NB4 (cell line): ENCODE measurements at regions not wholly inside any gene's neighbourhood (a gene's known extent, or its start where the extent isn't known, plus 50 kb on each side); places are given as distances from the start of the nearest gene placed in this dataset.

ENCODE experiments used
- DNase-seq: peaks from one replicate; pipeline ENCODE4 v3.0.0; 2010; ENCODE audit warnings: low read depth
- H3K4me3 ChIP-seq: one replicate; pipeline ENCODE4 v1.5.1; 2011; ENCODE audit warnings: mild to moderate bottlenecking, low read depth, low read length, moderate library complexity
- MYC ChIP-seq: IDR thresholded peaks from 2 replicates; pipeline ENCODE4 v1.6.1; 2011; ENCODE audit warnings: low read depth, low read length
- POLR2A ChIP-seq: IDR thresholded peaks from 2 replicates; pipeline ENCODE4 v1.6.1; 2011; ENCODE audit warnings: mild to moderate bottlenecking; ENCODE audit not compliant: insufficient read length; ENCODE audit errors: extremely low read depth
- TF ChIP-seq, protein P1 (sequence below): IDR thresholded peaks from one replicate; pipeline ENCODE4 v1.5.1; 2012; ENCODE audit warnings: low read depth, low read length
- TF ChIP-seq, protein P2 (sequence below): IDR thresholded peaks from 2 replicates; pipeline ENCODE4 v1.6.1; 2011; ENCODE audit warnings: low read depth, low read length

- H3K4me3 ChIP-seq: no peak overlapping the region
- DNase-seq: no peak
- TF ChIP-seq, protein P1, sequence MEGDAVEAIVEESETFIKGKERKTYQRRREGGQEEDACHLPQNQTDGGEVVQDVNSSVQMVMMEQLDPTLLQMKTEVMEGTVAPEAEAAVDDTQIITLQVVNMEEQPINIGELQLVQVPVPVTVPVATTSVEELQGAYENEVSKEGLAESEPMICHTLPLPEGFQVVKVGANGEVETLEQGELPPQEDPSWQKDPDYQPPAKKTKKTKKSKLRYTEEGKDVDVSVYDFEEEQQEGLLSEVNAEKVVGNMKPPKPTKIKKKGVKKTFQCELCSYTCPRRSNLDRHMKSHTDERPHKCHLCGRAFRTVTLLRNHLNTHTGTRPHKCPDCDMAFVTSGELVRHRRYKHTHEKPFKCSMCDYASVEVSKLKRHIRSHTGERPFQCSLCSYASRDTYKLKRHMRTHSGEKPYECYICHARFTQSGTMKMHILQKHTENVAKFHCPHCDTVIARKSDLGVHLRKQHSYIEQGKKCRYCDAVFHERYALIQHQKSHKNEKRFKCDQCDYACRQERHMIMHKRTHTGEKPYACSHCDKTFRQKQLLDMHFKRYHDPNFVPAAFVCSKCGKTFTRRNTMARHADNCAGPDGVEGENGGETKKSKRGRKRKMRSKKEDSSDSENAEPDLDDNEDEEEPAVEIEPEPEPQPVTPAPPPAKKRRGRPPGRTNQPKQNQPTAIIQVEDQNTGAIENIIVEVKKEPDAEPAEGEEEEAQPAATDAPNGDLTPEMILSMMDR: no peak
- TF ChIP-seq, protein P2, sequence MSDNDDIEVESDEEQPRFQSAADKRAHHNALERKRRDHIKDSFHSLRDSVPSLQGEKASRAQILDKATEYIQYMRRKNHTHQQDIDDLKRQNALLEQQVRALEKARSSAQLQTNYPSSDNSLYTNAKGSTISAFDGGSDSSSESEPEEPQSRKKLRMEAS: no peak
- TF ChIP-seq POLR2A: no peak
- no peak for TF ChIP-seq MYC
Measured at GRCh38 chr5:33330992-33331391, 109.8 kb upstream of the TARS1 start.

DNA sequence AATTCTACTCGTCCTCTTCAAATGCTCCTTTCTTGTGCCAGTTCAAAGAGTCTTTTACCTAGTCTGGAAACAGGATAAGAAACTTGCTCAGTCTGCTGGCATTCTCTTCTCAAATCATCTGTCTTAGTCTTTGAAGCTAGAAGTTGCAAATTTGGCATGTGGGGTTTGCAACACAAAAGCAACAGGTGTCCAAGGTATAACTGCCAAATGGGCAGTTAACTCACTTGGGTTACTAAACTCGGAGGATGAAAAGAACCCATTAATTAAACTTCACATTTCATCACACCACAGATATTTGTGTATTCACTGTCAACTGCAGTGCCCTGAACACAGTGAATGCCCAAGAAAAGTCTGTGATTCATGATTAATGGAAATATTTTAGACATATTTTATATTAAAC lies 108.0 kb upstream of the TARS1 start:
- DNase-seq: no peak
- TF ChIP-seq MYC: no peak
- TF ChIP-seq, protein P1: no peak
- TF ChIP-seq, protein P2: no peak
- no peak for TF ChIP-seq POLR2A
- H3K4me3 ChIP-seq: no peak overlapping the region

GRCh38 chr5:33334829-33335228 lies 105.9 kb upstream of the TARS1 start:
- DNase-seq: no peak
- TF ChIP-seq, protein P2: no peak
- TF ChIP-seq POLR2A (no peak), MYC (no peak)
- TF ChIP-seq, protein P1: no peak
- no peak overlapping the region for H3K4me3 ChIP-seq

DNA sequence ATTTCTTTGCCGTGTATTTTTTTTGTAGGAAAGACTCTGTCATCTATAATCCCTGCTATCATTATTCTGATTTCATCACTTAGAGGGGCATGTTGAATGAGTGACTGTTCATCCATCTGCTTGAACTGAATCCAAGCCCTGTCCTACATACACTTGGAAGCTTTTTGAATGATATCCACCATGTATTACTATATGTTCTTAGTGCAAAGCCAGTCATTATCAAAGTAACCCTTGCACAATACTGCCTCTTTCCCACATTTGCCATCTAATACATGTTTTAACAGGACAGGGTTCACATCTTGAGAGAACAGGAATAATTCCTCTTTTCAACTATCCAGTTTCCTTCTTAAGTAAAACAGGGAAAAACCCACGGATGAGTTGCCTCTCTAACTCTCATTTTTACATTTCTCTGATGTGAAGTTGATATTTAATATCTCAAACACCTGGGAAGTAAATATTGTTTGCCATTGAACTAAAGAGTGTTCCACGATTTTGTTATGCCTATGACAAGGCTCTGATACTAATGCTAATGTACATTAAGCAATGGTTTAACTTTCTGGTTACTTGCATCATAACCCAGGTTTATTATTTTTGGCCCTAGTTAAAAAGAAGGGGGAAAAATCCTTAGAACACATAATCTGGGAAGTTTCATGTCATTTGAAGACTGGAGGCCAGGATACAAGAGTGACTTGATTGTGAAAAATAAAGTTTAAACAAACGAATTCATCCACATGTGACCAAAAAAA lies 103.7 kb upstream of the TARS1 start:
- no peak for DNase-seq
- TF ChIP-seq, protein P2: no peak
- TF ChIP-seq MYC (no peak), POLR2A (no peak)
- TF ChIP-seq, protein P1: no peak
- no peak overlapping the region for H3K4me3 ChIP-seq

DNA sequence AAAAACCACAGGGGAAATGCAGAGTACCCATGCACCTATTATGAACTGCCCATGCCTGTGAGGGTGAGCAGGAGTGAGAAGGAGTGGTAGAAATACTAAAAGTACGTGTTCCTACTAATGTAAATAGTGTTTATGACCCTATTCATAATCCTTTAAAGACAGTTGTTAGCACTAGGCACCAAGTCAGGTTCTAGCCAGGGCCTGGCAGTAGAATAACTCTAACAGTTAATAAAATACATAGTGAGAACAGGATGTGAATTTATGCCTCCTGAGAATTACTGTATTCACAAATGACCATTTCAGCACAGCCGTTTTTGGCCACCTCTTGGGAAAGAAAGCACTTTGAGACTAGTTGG lies 103.2 kb upstream of the TARS1 start:
- no peak for DNase-seq
- H3K4me3 ChIP-seq: no peak overlapping the region
- TF ChIP-seq POLR2A: no peak
- TF ChIP-seq, protein P1: no peak
- TF ChIP-seq, protein P2: no peak
